TTC549 (cell line): ENCODE measurements at regions not wholly inside any gene's neighbourhood (a gene's known extent, or its start where the extent isn't known, plus 50 kb on each side); places are given as distances from the start of the nearest gene placed in this dataset.

Experiments
- FAIRE-seq: peaks from 2 replicates; lab custom pipeline; 2012; peaks lifted over from hg19 to GRCh38; lab: Jason Lieb, UNC

DNA sequence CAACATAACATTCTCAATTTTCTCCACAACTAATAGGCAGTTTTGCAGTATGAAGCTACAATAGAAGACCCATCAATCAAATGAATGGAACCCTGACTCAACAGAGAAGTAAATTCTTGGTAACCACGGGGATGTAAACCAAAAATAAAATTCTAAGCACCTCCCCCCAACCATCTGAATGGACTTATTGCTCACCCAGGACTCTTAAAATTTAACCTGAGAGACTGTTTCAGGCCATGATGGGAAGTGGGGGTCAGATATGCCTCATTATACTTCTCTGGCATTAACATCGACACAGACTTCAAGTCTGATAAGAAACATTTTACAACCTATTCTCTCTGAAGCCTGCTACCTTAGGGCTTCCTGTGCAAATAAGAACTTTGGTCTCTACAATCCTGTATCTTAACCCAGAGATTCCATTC, 620.9 kb downstream of the TLL1 start:
- no peak for FAIRE-seq

DNA sequence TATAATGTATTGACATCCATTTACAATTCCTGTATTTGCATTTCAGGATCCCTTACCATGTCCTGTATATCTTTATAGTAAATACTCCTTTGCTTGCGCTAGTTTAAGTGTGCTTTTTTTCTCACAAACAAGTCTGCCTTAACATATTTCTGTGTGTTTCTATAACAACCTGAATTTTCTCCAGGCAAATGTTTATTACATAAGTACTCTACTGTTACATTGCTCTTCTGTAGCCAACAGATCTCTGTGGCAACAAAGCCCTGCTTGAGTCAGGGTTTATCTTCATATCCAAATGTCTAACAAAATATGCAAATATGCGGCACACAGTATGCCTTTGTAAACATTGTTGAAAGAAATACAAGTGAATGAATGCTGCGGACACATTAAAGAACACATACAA, 625.5 kb downstream of the TLL1 start:
- no peak for FAIRE-seq

DNA sequence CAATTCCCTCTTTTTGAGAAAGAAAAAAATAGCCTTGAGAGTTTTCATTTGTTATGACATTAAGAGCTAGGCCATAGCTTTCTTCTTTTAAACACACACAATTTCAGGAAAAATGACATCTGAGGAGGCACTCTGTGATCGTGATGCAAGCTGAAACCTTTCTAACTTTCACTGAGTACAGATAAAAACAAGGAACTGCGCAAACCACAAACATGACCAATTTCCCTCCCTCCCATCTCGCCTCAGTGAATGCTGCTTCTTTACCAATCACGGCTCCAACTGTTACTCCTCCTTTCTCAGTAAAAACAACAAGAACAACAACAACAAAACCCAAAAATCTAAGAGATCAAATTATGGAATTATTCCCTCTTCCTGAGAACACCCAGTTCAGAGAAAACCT, 626.8 kb downstream of the TLL1 start:
- FAIRE-seq = no peak

DNA sequence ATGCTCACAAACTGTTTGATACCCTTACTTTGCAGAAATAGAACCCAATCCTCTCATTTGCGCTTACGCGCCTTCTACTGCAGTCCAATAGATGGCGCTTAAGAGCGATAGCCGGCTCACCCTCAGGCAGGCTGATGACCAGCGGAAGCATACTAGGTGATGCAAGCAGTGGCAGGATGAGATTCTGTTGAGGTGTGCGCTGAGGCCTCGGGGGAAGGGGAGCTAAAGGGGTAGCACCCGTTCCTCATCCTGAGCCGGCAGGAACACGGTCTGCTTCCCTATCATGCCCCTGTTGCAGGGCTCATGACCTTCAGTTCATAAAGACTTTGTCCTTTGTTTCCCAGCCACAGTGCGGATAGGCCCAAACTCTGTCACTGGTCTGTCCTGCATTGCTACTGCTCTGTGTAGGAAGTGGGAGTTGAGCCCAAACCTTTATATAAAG, 628.9 kb downstream of the TLL1 start:
- FAIRE-seq = no peak

DNA sequence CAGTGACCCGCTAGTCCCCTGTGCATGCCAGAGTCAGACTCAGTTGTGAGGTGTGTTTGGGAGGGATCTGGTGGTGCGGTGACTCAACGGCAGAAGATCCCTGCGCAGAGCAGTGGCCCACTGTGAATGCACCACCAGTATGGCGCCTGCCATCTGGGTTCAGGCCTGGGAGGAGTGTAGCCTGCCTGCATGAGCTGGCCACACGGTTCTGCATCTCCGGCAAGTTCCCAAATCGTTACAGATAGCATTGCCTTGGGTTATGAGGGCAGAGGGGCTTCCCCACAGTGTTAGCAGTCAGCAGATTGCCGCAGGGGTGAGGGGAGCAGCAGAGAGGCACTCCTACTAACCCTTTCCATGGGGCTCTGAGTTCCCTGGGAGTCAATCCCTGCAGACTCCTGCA, 629.6 kb downstream of the TLL1 start:
- FAIRE-seq = no peak

DNA sequence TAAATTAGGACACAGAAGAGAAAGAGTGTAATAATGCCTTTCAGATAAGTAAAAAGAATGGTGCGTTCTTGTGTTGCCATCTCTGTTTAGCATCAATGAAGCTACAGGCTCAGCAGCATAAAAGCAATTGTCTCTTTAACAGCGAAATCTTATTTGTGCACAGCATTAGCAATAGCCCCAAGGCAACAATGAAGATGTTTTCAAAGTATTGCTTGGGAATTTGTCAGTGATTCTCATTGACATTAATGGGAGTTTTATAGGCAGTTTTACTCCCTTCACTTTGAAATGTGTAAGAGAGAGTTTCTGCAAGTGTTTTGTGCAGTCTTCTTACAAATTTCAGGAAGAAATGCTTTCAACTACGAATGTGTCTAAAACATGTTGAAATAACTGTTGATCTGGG, 633.0 kb downstream of the TLL1 start:
- FAIRE-seq = no peak

DNA sequence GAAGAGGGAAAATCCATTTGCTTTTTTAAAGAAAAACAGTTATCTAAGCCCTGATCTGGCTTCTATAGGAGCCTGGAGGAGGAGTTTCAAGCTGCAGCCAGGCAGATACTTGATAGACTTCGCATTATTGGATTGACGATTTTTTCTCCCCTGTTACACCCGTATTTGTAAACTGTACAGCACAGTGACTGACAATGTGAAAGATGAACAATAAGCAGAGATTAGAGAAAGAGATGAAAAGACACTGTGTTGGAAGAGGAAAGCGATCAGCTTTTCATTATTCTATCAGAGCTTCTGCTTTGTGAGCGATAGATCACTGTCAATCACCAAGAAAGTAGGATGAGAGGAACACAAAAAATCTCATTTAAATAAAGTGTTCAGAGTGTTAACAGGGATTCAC, 639.2 kb downstream of the TLL1 start:
- no peak for FAIRE-seq

DNA sequence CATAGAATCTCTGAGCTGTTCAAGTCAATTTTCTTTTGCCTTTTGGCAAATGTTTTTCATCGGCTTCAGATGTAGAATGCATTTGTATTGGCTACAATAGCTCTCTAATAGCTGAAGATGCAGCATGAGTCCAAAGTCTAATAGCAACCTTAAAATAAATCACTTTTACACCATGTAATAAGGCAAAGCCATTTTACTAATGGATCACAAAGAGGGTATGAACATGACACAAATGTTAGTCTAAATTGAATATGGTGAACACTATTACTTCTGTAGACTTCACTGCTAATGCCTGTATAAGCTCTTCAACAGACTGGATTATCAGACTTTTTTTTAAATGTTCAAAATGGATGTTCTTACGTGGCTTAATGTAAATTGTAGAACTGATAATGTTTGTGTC, 645.3 kb downstream of the TLL1 start:
- no peak for FAIRE-seq

DNA sequence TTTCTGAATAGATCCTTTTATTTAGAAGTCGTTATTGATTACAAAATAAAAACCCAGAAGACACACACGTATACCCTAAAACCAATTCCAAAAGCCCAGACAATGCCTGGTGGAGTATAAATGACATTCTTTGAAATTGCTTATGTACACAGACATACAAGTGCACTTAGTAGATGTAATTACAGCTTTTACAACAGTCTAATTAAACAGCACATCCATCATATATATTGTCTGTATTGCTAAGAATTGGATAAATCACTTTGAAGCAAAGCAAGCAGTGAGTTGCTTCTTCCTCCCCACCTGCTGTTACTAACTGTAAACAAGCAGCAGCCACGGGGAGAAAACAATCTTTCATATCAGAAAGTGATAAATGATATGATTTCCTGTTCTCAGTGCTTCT, 645.7 kb downstream of the TLL1 start:
- no peak for FAIRE-seq

DNA sequence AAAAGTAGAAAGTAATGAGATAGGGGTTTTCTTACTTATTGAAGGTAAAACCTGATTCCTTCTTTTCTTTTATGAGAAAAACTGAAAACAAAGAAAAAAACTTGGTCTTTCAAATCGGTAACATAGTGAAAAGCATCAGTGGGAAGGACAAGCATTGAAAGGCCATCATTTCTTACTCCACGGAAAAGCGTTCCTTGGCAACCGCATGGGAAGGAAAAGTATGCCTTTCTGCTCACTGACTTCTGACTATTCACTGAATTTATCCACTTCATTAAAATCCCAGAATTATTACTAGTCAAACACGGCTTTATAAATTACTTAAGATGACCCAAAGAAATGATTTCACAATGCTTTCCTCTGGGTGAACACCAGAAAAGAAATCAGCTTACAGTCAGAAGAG, 646.7 kb downstream of the TLL1 start:
- FAIRE-seq = no peak

DNA sequence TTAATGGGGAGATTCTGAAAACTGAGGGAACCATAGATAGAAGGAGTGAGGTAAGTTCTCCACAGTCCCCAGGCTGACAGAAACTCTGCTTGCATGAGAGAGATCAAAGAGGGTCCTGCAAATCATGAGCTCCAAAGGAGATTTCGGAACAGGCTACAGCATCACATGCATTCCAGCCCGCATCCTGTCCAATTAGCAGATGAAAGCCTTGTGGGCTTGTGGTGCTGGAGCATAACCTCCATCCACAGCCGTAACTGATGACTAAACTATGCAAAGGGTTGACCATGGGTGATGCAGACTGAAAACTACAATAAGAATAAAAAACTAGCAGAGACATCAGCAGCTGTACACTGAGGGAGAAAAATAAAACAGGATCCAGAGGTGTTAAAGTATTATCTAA, 654.5 kb downstream of the TLL1 start:
- FAIRE-seq = no peak

DNA sequence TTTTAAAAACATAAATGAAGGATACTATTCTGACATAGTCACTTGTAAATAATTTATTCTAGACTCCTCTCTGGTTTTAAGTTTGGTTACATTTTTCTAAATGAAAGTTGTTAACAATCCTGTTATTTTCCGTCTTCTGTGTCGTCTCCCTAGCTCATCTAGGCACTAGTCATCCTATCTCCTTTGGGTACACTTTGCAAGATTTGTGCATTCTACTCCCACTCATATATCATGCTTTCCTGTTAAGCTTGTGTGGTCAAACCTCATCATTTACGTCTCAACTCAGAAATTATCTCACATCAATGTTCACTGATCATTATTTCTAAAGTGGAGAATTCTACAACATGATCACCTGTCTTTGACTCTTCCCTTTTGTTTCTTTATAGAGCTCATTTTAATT, 658.7 kb downstream of the TLL1 start:
- no peak for FAIRE-seq

DNA sequence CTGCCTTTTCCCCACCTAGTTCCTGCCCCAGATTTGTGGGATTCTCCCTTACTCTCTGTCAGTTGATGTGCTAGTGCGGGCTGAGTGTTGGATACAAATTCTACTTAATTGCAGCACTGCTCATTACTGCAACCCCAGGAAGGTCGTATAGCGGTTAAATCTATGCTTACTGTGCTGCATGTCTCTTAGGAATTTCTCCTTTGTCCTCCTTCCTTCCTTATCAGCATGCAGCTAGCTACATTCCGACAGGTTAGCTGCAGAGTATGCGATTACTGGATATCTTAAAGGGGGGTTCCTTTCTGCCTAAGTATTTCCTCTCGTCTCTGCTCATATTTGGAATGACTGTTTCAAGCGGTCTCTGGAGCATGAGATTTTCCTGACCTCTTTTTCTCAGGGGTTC, 662.8 kb downstream of the TLL1 start:
- FAIRE-seq = no peak

DNA sequence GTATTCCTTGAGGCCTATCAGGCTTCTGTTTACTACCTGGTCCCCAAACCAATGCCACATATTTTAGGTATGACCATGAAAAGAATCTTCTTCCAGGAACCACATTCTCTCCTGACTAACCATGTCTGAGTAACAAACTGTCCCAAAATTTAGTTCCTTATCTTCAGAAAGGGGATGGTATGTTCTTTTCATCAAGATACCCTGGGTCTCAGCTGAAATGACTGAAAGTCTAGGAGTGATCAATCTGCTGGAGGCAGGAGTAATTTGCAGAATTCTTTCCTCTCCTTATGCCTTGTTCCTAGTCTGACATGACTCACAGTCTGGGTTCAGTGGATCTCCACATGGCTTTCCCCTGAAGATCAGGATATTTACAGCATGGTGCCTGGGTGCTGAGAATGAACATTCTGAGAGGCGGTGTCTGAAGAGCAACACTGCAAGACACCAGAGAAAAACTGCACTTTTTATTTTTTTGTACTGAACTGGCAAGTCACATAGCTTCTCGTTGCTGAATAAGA, 665.5 kb downstream of the TLL1 start:
- FAIRE-seq = no peak

DNA sequence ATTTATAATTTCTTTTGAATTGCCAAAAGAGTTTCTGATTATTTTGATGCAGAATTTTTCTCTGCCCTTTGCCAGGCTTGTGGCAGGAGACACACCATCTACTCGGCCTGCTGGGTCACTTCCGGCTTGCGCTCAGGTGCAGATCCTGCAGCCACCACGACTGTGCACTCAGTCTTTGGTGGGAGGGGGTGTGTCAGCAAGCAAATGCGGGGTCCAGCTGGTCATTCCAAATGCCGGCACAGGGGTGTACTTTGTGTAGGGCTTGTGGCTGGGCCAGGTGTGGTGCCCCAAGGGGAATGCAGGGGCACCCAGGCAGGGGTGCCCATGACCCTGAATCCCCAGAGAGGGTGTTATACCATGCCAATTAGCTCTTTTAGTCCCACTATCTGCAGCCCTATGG, 673.0 kb downstream of the TLL1 start:
- FAIRE-seq = no peak

DNA sequence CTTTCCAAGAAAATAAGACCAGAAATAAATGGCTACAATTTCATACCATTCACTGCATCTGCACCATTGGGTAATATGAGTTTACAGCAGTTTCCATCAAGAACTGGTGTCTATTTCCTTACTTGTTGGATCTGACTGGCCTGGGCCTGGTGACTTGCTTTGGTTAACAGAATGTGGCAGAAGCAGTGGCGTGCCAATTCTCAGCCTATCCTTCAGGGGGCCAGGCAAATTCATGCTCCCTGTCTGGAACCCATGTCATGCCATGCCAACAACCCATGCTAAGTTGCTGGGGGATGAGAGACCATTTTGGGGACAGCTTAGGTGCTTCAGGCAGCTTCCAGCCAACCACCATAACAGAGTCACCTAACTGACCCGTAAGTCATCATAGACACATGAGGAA, 656.7 kb downstream of the SPOCK3 start:
- no peak for FAIRE-seq

DNA sequence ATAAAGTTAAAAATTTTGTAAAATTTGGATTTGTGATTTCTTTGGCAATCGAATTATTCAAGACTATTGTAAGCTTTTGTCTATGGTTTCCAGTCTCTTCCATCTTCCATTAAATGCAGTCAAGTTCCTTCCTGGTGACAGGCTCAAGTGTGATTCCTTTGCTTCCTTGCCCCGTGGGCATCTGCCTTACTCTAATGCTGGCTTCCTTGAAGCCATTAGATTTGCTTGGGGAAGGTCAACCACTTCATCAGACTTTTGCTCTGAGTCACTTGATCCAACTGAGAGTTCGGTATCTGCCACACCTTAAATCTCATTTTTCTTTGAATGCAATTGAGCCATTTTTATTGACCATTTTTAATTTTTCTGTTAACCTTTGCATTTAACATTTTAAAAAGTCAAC, 648.8 kb downstream of the SPOCK3 start:
- no peak for FAIRE-seq

DNA sequence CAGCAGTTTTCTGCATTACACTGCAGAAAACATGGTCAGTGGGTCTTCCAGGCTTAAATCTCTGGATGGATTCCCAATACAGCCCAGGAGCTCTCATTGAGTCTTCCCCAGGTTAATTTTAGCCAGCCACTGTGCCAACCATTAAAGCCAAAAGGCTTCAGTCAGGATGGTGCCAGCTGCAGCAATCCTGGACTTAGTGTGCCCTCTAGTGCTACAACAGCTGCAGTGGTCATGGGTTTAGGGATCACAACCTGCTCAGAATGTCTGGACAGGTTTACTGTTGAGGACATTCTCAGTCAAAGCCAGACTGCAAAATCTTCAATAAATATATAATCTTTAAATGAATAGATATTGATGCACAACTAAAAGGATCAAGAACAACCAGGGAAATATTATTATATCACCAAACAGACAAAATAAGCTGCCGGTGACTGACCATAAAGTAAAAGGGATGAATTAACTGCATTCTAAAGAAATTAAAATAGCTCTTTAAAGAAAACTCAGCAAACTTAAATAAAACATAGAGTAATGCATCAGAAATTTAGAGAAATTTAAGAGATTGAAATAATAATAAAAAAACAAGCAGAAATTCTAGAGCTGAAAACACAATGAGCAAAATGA, 639.9 kb downstream of the SPOCK3 start:
- FAIRE-seq = no peak

DNA sequence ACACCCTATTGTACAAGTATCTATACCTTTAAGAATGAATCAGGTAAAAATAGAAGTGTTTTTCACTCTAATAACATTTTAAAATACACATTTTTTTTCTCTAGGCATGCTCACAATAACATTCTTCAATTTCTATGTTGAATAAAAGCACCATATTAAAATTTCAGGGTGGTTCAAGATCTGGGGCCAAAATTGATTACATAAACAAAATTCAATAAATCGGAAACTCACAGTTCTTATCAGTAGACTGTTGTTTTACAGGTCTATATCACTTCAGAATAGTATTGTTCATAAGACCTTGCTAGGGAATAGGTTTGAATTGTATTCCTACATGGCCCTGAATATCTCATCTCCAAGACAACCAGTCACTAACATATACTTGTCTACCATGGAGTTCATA, 634.0 kb downstream of the SPOCK3 start:
- no peak for FAIRE-seq

DNA sequence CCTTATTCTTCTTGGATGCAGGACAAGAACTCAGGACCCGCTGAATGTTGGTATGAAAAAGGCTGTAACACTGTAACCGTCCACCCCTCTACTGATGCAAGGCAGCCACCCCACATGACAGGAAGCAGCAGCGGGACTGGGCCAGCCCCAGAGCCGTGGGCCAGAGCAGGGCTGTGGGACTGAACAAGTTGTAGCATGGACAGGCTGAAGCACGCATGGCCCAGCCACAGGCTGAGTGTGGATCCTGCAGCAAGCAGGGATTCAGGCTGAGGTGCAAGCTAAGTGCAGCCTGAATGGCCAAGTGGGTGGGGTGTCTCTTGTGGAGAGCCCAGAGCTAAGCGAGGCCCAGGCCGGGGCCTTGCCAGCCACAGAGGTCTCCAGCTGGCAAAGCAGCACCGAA, 632.2 kb downstream of the SPOCK3 start:
- FAIRE-seq = no peak

DNA sequence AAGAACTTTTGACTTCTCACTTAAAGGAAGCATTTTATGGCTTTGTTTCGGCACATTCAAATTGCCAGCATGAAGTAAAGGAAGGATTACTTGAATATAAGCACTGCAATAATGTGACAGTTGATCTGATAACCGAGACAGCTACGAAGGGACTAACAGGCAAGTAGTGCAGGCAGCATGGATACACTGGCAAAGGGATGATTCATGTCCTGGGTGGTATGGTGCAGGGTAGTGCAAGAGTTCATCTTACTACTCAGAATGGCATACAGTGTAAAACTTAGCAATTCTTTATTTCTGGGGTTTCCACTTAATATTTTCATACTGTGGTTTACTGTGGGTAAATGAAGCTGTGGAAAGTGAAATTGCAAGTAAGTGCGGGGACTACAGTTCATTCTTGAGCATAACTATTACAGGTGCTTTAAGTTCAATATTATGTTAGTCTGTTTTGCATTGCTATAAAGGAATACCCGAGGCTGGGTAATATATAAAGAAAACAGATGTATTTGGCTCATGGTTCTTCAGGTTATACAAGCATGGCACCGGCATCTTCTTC, 611.8 kb downstream of the SPOCK3 start:
- FAIRE-seq = no peak

DNA sequence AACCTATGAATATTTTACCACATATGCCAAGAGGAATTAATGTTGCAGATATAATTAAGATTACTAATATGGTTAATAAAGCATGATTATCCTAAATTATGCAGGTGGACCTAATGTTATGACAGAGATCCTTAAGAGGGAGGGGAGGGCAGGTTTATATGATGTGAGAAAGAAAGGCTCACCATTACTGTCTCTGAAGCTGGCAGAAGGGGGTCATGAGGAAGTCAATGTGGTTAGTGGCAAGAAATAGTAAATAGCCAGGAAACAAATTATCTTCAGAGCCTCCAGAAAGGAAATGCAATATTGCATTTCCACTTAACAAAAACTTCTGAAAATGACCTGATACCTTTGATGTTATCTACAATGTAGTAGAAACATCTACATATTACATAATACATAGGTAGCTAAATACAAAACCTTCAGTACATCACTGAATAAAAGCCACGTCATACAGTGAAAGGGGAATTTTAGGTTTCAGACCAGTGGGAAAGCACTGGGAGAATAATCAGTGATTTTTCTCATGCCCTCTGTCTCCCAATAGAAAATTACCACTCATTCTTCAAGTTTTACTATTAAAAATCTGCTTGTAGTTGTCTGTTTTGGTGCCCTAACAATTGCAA, 609.2 kb downstream of the SPOCK3 start:
- FAIRE-seq = no peak

DNA sequence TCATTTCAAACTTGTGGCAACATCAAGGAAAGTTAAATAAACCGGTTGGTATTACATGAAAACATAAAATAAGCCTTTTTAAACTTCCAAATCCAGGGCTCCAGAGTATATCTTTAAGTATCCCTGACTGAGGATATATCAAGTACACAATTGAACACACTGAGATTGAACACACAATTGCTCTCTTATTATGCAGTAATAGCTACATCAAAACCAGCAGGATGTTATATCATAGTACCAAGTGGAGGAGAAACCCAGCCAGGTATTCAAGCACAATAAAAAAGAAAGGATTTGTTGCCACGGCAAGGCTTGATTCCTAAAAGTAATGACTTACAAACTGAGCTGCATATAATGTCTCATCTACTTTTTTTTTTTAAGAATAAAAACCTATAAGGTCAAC, 605.8 kb downstream of the SPOCK3 start:
- no peak for FAIRE-seq

DNA sequence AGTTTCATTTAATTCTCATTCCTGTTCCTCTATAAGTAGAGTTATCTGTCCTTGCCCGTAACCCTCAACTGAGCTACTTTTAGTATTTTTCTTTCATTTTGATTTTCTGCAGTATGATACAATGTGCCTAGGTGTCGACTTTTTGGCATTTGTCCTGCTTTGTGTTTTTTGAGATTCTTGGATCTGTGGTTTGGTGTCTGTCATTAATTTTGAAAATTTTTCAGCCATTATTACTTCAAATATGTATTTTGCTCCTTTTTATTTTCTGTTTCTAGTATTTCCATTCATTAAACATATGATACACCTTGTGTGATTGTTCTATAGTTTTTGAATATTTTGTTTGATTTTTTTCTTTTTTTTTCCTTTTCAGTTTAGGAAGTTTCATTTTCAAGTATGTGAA, 598.9 kb downstream of the SPOCK3 start:
- no peak for FAIRE-seq
